CD4-positive, alpha-beta memory T cell (primary cell): ENCODE measurements at regions not wholly inside any gene's neighbourhood (a gene's known extent, or its start where the extent isn't known, plus 50 kb on each side); places are given as distances from the start of the nearest gene placed in this dataset.

Source experiments
- CTCF ChIA-PET: fragments of 350-600 bp; sonication (Branson Sonifier 250); formaldehyde crosslinking; loops from one replicate; lab custom pipeline; 2021; ENCODE audit warnings: inconsistent platforms; ENCODE audit not compliant: partially characterized antibody; lab: Charles Lee
- POLR2A ChIA-PET: fragments of 350-600 bp; sonication (Branson Sonifier 250); formaldehyde crosslinking; loops from one replicate; lab custom pipeline; 2021; ENCODE audit not compliant: partially characterized antibody; lab: Charles Lee
- DNase-seq, 5 donors: peaks; one replicate each; pipeline versions ENCODE4 v3.0.0 to v3.0.0-alpha.2; 2020 to 2022; ENCODE audit warnings: mixed read lengths in 1 of 5
- H3K27ac ChIP-seq: one replicate; pipeline ENCODE4 v1.7.0; 2013; ENCODE audit warnings: low read depth, low read length
- H3K27me3 ChIP-seq: 2 replicates; pipeline ENCODE4 v1.7.0; 2013; ENCODE audit warnings: mild to moderate bottlenecking, low read length, moderate library complexity; ENCODE audit not compliant: insufficient read depth
- H3K36me3 ChIP-seq: 2 replicates; pipeline ENCODE4 v1.7.0; 2013; ENCODE audit warnings: mild to moderate bottlenecking, low read length, moderate library complexity; ENCODE audit not compliant: insufficient read depth
- H3K4me1 ChIP-seq: 2 replicates; pipeline ENCODE4 v1.7.0; 2013; ENCODE audit warnings: mild to moderate bottlenecking, low read length, moderate library complexity; ENCODE audit not compliant: insufficient read depth
- H3K4me3 ChIP-seq, 2 donors: one replicate each; pipeline ENCODE4 v1.7.0; 2013; ENCODE audit warnings: low read length in 2 of 2, mild to moderate bottlenecking in 1 of 2
- H3K9me3 ChIP-seq, 2 donors: one replicate each; pipeline ENCODE4 v1.7.0; 2013; ENCODE audit warnings: low read length in 2 of 2, control low read depth in 1 of 2; ENCODE audit not compliant: control insufficient read depth in 1 of 2
- H3K27ac Mint-ChIP-seq, 7 donors: one replicate each; pipeline ENCODE4 v1.8.0; 2020 to 2021; ENCODE audit warnings: mixed read lengths in 7 of 7, mild to moderate bottlenecking in 6 of 7, inconsistent platforms in 3 of 7, moderate library complexity in 3 of 7
- H3K27me3 Mint-ChIP-seq, 2 donors: one replicate each; pipeline ENCODE4 v1.8.0; 2020 to 2021; ENCODE audit warnings: mixed read lengths in 2 of 2
- H3K36me3 Mint-ChIP-seq, 2 donors: one replicate each; pipeline ENCODE4 v1.8.0; 2020 to 2021; ENCODE audit warnings: mixed read lengths in 2 of 2, inconsistent platforms in 1 of 2, mild to moderate bottlenecking in 1 of 2
- H3K4me1 Mint-ChIP-seq, 4 donors: one replicate each; pipeline ENCODE4 v1.8.0; 2020 to 2021; ENCODE audit warnings: mixed read lengths in 4 of 4, mild to moderate bottlenecking in 1 of 4
- H3K4me3 Mint-ChIP-seq, 8 donors: one replicate each; pipeline ENCODE4 v1.8.0; 2020 to 2021; ENCODE audit warnings: mixed read lengths in 8 of 8, mild to moderate bottlenecking in 7 of 8, moderate library complexity in 6 of 8, inconsistent platforms in 3 of 8
- H3K9me3 Mint-ChIP-seq, 8 donors: one replicate each; pipeline ENCODE4 v1.8.0; 2020 to 2021; ENCODE audit warnings: mixed read lengths in 8 of 8, mild to moderate bottlenecking in 5 of 8, inconsistent platforms in 3 of 8, moderate library complexity in 1 of 8
- intact Hi-C: fragments of 100-400 bp; cut with micrococcal nuclease; formaldehyde crosslinking; loops from one replicate; pipeline ENCODE4 v1.15.1; 2023

DNA sequence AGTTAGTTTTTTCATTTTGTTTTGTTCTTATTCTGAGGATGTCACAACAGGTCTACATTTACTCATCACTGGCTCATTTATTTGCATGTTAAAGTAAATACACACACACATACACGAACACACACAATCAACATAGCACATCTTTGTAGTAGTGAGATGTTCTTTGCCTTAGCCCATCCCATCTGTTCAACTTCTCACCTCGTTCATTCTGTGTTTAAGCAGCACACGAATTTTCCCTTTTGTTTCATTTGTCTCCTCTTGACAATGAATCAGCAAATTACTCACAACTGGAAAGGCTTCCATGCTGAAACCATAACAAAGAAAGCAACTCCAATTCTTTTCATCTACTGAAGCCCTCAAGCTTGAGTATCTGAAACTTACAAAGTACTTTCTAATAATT lies 133.3 kb upstream of the CHRM3 start:
- no peaks in the 10 kb centered on the region for H3K4me1 ChIP-seq
- Mint-ChIP-seq H3K4me3 (no peak overlapping the region), H3K4me1 (no peaks in the 10 kb centered on the region), H3K36me3 (no peaks in the 10 kb centered on the region), H3K27me3 (no peaks in the 10 kb centered on the region), H3K27ac (no peak overlapping the region), H3K9me3 (peaks cover 0 to 4% (median 2%) of the 10 kb centered on the region in 8 donors)
- intact Hi-C loops, result no loop called here
- H3K27ac ChIP-seq, result no peak overlapping the region
- POLR2A ChIA-PET, result no interaction called here
- CTCF ChIA-PET, result no interaction called here
- no peak overlapping the region for H3K4me3 ChIP-seq
- no peak for DNase-seq
- H3K9me3 ChIP-seq, result no peaks in the 10 kb centered on the region
- no peaks in the 10 kb centered on the region for H3K27me3 ChIP-seq
- H3K36me3 ChIP-seq, result no peaks in the 10 kb centered on the region

DNA sequence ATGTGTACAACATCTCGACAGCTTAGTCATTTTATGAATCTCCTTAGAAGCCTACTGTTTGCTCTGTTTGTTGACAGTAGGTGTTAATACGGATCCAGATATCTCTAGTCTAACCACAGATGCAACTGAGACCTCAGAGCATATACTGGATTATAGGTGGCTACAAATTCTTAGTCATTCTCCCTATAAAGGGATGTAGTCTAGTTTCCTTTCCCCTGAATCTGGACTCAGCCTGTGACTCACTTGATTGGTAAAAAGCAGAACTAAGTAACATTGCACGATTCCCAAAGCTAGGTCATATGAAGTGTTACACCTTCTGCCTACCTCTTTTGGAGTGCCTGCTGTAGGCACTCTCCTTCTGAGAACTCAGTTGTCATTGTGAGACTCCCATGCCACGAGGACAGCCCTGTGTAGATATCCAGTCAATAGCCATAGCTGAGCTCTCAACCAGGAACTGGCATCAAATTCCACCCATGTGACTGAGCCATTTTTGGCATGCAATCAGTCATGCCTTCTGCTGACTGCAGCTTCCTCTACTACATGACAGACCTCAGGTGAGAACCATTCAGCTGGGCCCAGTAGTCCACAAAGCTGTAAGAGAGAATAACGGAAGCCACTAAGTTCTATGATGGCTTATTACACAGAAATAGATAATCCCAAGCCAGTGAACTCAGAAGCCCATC lies 135.9 kb upstream of the CHRM3 start:
- DNase-seq, result no peak
- Mint-ChIP-seq H3K36me3 (no peaks in the 10 kb centered on the region), H3K27me3 (no peaks in the 10 kb centered on the region), H3K4me1 (no peaks in the 10 kb centered on the region), H3K4me3 (no peak overlapping the region), H3K27ac (no peak overlapping the region), H3K9me3 (peaks cover 0 to 5% (median 0%) of the 10 kb centered on the region in 8 donors)
- POLR2A ChIA-PET, result no interaction called here
- Histone ChIP-seq H3K27me3 (no peaks in the 10 kb centered on the region), H3K4me1 (no peaks in the 10 kb centered on the region), H3K36me3 (no peaks in the 10 kb centered on the region), H3K4me3 (no peak overlapping the region), H3K9me3 (no peaks in the 10 kb centered on the region), H3K27ac (no peak overlapping the region)
- CTCF ChIA-PET, result no interaction called here
- intact Hi-C loops, result no loop called here

DNA sequence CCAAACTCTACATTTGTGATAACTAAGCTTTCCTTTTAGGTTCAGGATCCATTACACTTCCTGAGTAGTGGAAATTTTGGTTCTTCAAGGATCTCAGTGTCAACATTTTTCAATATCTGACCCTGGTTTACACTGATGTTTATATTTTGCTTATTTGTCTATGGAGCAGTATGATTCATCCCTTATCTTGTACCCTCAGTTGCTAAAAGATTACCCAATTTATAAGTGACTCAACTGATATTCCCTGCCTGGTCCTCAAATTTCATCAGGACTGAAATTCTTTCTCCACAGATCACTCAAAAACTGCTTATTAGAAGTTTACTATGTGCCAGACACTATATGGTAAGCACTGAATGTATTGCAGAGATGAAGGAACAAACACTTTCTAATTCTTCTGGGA lies 139.1 kb upstream of the CHRM3 start:
- peaks cover 0 to 4% (median 0%) of the 10 kb centered on the region in 8 donors for H3K9me3 Mint-ChIP-seq
- POLR2A ChIA-PET, result no interaction called here

GRCh38 chr1:239244084-239244483 lies 142.3 kb upstream of the CHRM3 start:
- ChIA-PET CTCF (no interaction called here), POLR2A (no interaction called here)
- Mint-ChIP-seq H3K4me3 (no peak overlapping the region), H3K27ac (no peak overlapping the region), H3K36me3 (no peaks in the 10 kb centered on the region), H3K27me3 (no peaks in the 10 kb centered on the region), H3K4me1 (no peaks in the 10 kb centered on the region), H3K9me3 (peaks cover 0 to 4% (median 0%) of the 10 kb centered on the region in 8 donors)
- no peaks in the 10 kb centered on the region for H3K36me3 ChIP-seq
- H3K9me3 ChIP-seq, result no peaks in the 10 kb centered on the region
- no peaks in the 10 kb centered on the region for H3K4me1 ChIP-seq
- intact Hi-C loops, result no loop called here
- no peaks in the 10 kb centered on the region for H3K27me3 ChIP-seq
- H3K27ac ChIP-seq, result no peak overlapping the region
- H3K4me3 ChIP-seq, result no peak overlapping the region
- DNase-seq, result no peak

More for the DNA sequence above, 139.1 kb upstream of the CHRM3 start:
- H3K4me3 ChIP-seq, result no peak overlapping the region
- no peak for DNase-seq
- no peaks in the 10 kb centered on the region for H3K9me3 ChIP-seq
- Mint-ChIP-seq H3K36me3 (no peaks in the 10 kb centered on the region), H3K4me1 (no peaks in the 10 kb centered on the region), H3K4me3 (no peak overlapping the region), H3K27me3 (no peaks in the 10 kb centered on the region), H3K27ac (no peak overlapping the region)
- H3K27ac ChIP-seq, result no peak overlapping the region
- H3K27me3 ChIP-seq, result no peaks in the 10 kb centered on the region
- CTCF ChIA-PET, result no interaction called here
- no peaks in the 10 kb centered on the region for H3K4me1 ChIP-seq
- H3K36me3 ChIP-seq, result no peaks in the 10 kb centered on the region
- intact Hi-C loops, result no loop called here

DNA sequence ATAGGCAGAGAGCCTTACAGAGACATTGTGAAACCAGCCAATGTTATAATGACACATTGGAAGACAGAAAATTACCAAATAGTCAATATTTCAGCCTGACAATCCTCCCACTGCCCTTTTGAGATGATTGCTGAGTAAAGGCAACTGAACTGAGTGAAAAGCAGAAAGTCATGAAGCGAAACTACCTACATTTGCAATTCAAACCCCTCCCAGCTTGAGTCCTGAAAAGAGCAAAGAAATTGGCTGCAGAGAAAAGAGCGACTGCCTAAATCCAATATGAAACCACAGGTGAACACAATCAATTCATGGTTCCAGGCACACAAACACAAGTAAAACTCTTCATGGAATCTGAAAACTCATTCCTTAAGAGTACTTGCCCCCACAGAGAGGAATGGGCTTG lies 143.4 kb upstream of the CHRM3 start:
- H3K4me3 Mint-ChIP-seq, result no peak overlapping the region
- ChIA-PET CTCF (no interaction called here), POLR2A (no interaction called here)
- H3K27ac Mint-ChIP-seq, result no peak overlapping the region
- no peaks in the 10 kb centered on the region for H3K4me1 Mint-ChIP-seq
- Histone ChIP-seq H3K9me3 (no peaks in the 10 kb centered on the region), H3K4me3 (no peak overlapping the region), H3K36me3 (no peaks in the 10 kb centered on the region), H3K27me3 (no peaks in the 10 kb centered on the region), H3K27ac (no peak overlapping the region), H3K4me1 (no peaks in the 10 kb centered on the region)
- H3K36me3 Mint-ChIP-seq, result no peaks in the 10 kb centered on the region
- H3K9me3 Mint-ChIP-seq, result peaks cover 0 to 4% (median 0%) of the 10 kb centered on the region in 8 donors
- intact Hi-C loops, result no loop called here
- H3K27me3 Mint-ChIP-seq, result no peaks in the 10 kb centered on the region
- DNase-seq, result no peak

- DNase-seq, result no peak
- Mint-ChIP-seq H3K27me3 (no peaks in the 10 kb centered on the region), H3K27ac (no peak overlapping the region), H3K9me3 (peaks cover 0 to 4% (median 0%) of the 10 kb centered on the region in 8 donors), H3K4me1 (no peaks in the 10 kb centered on the region), H3K4me3 (no peak overlapping the region), H3K36me3 (no peaks in the 10 kb centered on the region)
- intact Hi-C loops, result no loop called here
- POLR2A ChIA-PET, result no interaction called here
- Histone ChIP-seq H3K9me3 (no peaks in the 10 kb centered on the region), H3K36me3 (no peaks in the 10 kb centered on the region), H3K4me3 (no peak overlapping the region), H3K27me3 (no peaks in the 10 kb centered on the region), H3K27ac (no peak overlapping the region), H3K4me1 (no peaks in the 10 kb centered on the region)
- CTCF ChIA-PET, result no interaction called here
Measured at GRCh38 chr1:239242404-239242803, 144.0 kb upstream of the CHRM3 start.

GRCh38 chr1:239240736-239241135 lies 145.6 kb upstream of the CHRM3 start:
- Mint-ChIP-seq H3K4me1 (no peaks in the 10 kb centered on the region), H3K27me3 (no peaks in the 10 kb centered on the region), H3K27ac (no peak overlapping the region), H3K36me3 (no peaks in the 10 kb centered on the region), H3K4me3 (no peak overlapping the region), H3K9me3 (peaks cover 0 to 4% (median 0%) of the 10 kb centered on the region in 8 donors)
- H3K4me3 ChIP-seq, result no peak overlapping the region
- H3K27me3 ChIP-seq, result no peaks in the 10 kb centered on the region
- intact Hi-C loops, result no loop called here
- H3K4me1 ChIP-seq, result no peaks in the 10 kb centered on the region
- H3K9me3 ChIP-seq, result no peaks in the 10 kb centered on the region
- no peaks in the 10 kb centered on the region for H3K36me3 ChIP-seq
- ChIA-PET POLR2A (no interaction called here), CTCF (no interaction called here)
- no peak for DNase-seq
- H3K27ac ChIP-seq, result no peak overlapping the region
